SK-N-SH (cell line): ENCODE measurements at regions not wholly inside any gene's neighbourhood (a gene's known extent, or its start where the extent isn't known, plus 50 kb on each side); places are given as distances from the start of the nearest gene placed in this dataset.

Experiments used
- CHD2 ChIP-seq: fragments of 150-350 bp; IDR thresholded peaks from 2 replicates; pipeline ENCODE4 v1.6.1; 2018; ENCODE audit warnings: low read length; ENCODE audit not compliant: partially characterized antibody
- CTCF ChIP-seq: fragments of 200-600 bp; sonication (generic); IDR thresholded peaks from 2 replicates; pipeline ENCODE4 v1.6.1; 2017; ENCODE audit warnings: antibody characterized with exemption, mild to moderate bottlenecking, moderate library complexity
- EZH2phosphoT487 ChIP-seq: fragments of 200-600 bp; sonication (generic); IDR thresholded peaks from 2 replicates; pipeline ENCODE4 v1.6.1; 2017; ENCODE audit warnings: low read depth, mixed run types, mild to moderate bottlenecking, antibody characterized with exemption, moderate library complexity, borderline replicate concordance
- TEAD4 ChIP-seq: IDR thresholded peaks from 2 replicates; pipeline ENCODE4 v1.4.0; 2012; ENCODE audit warnings: mild to moderate bottlenecking, borderline replicate concordance; ENCODE audit not compliant: insufficient read depth

- no peak for TF ChIP-seq CTCF
- TF ChIP-seq CHD2: no peak
- no peak for TF ChIP-seq EZH2phosphoT487
- no peak for TF ChIP-seq TEAD4
These were observed 60.9 kb upstream of the FAM47B start for GRCh38 chrX:34881671-34882070.
